K562 (cell line): ENCODE measurements at regions not wholly inside any gene's neighbourhood (a gene's known extent, or its start where the extent isn't known, plus 50 kb on each side); places are given as distances from the start of the nearest gene placed in this dataset.

Source experiments
- ATAC-seq: fragments of 200-7000 bp; cut with Tn5 transposase; 3 replicates; pipeline ENCODE4 v1.9.1; 2020; ENCODE audit warnings: moderate library complexity
- BruUV-seq: library from RNA; stranded (reverse); fragments of 400-500 nt; replicated peaks from 2 replicates; lab custom pipeline; 2021; lab: Mats Ljungman, UMichigan
- CTCF ChIA-PET: fragments of 300-600 bp; formaldehyde crosslinking; extraction: SDS; loops from one replicate; lab custom pipeline; 2021; ENCODE audit warnings: low intra/inter-chr PET ratio; lab: Yijun Ruan, JAX
- POLR2A ChIA-PET: fragments of 300-600, 350-650 bp; sonication (Branson Sonifier 250); formaldehyde crosslinking; extraction: SDS; loops from one replicate; lab custom pipeline; 2021; ENCODE audit warnings: antibody characterized with exemption, inconsistent platforms; lab: Yijun Ruan, JAX
- DNase-seq, 4 experiments: peaks; one replicate each; pipeline versions ENCODE4 v3.0.0 to v3.0.0-alpha.2; 2011 to 2018; ENCODE audit warnings: low spot score in 3 of 4, mixed read lengths in 3 of 4; ENCODE audit errors: extremely low read depth in 1 of 4
- FAIRE-seq: peaks from 2 replicates; lab custom pipeline; 2011; peaks lifted over from hg19 to GRCh38; lab: Jason Lieb, UNC
- H2AFZ ChIP-seq: 2 replicates; pipeline ENCODE4 v1.6.0; 2011; ENCODE audit warnings: low read depth, low read length, control low read depth, inconsistent platforms
- H3K27ac ChIP-seq: fragments of 200-600 bp; 3 replicates; pipeline ENCODE4 v1.8.0; 2011; ENCODE audit warnings: low read depth, mild to moderate bottlenecking, control low read depth, inconsistent platforms, low read length, moderate library complexity, mixed read lengths; ENCODE audit errors: extremely low read depth
- H3K27me3 ChIP-seq, 2 experiments: fragments of 300-600 bp in 1 of 2; 2 replicates in 1 of 2; 3 replicates in 1 of 2; pipeline versions ENCODE4 v1.6.0 to v1.8.0; 2011; ENCODE audit warnings: inconsistent platforms in 2 of 2, low read length in 2 of 2, mild to moderate bottlenecking in 1 of 2, mixed read lengths in 1 of 2, moderate library complexity in 1 of 2; ENCODE audit not compliant: control insufficient read depth in 2 of 2, insufficient read depth in 2 of 2
- H3K36me3 ChIP-seq: fragments of 300-600 bp; 3 replicates; pipeline ENCODE4 v1.8.0; 2011; ENCODE audit warnings: mild to moderate bottlenecking, low read length, inconsistent platforms; ENCODE audit not compliant: control insufficient read depth, insufficient read depth
- H3K4me1 ChIP-seq, 2 experiments: fragments of 200-600 bp in 1 of 2; replicated peaks in 1 of 2; 2 replicates in 1 of 2; 3 replicates in 1 of 2; pipeline versions ENCODE4 v1.5.1 to v1.8.0; 2011; ENCODE audit warnings: inconsistent platforms in 2 of 2, low read length in 2 of 2, mild to moderate bottlenecking in 1 of 2, mixed read lengths in 1 of 2, moderate library complexity in 1 of 2; ENCODE audit not compliant: control insufficient read depth in 2 of 2, insufficient read depth in 2 of 2
- H3K4me2 ChIP-seq: 2 replicates; pipeline ENCODE4 v1.6.1; 2011; ENCODE audit warnings: low read length, control low read depth, inconsistent platforms, mixed read lengths; ENCODE audit not compliant: insufficient read depth
- H3K4me3 ChIP-seq: fragments of 200-600 bp; sonication (generic), shearing (Covaris generic); 2 replicates; pipeline ENCODE4 v1.5.1; 2016; ENCODE audit warnings: control low read depth, inconsistent platforms
- H3K79me2 ChIP-seq: fragments of 200-600 bp; 3 replicates; pipeline ENCODE4 v1.8.0; 2011; ENCODE audit warnings: low read length, inconsistent platforms; ENCODE audit not compliant: control insufficient read depth, insufficient read depth
- H3K9ac ChIP-seq, 2 experiments: 2 replicates each; pipeline versions ENCODE4 v1.6.0 to v1.6.1; 2011; ENCODE audit warnings: low read depth in 2 of 2, low read length in 2 of 2, control low read depth in 1 of 2, inconsistent platforms in 1 of 2, mild to moderate bottlenecking in 1 of 2, mixed read lengths in 1 of 2; ENCODE audit not compliant: insufficient read depth in 1 of 2
- H3K9me1 ChIP-seq: one replicate; pipeline ENCODE4 v1.6.0; 2011; ENCODE audit warnings: inconsistent platforms, mild to moderate bottlenecking, low read length, moderate library complexity; ENCODE audit not compliant: control insufficient read depth, insufficient read depth
- H3K9me3 ChIP-seq: replicated peaks from 2 replicates; pipeline ENCODE4 v1.5.1; 2011; ENCODE audit warnings: low read depth, low read length, inconsistent platforms; ENCODE audit not compliant: control insufficient read depth, insufficient read depth
- H4K20me1 ChIP-seq: replicated peaks from 2 replicates; pipeline ENCODE4 v1.6.1; 2011; ENCODE audit warnings: low read length, inconsistent platforms, mixed read lengths; ENCODE audit not compliant: control insufficient read depth, insufficient read depth
- C11orf30 ChIP-seq: fragments of 450-650 bp; IDR thresholded peaks from 2 replicates; pipeline ENCODE4 v1.6.1; 2016; ENCODE audit warnings: low read depth, mild to moderate bottlenecking
- EP300 ChIP-seq: IDR thresholded peaks from 2 replicates; pipeline ENCODE4 v1.6.1; 2012; ENCODE audit warnings: low read length, improper control_type of control experiment
- GTF2F1 ChIP-seq: IDR thresholded peaks from 2 replicates; pipeline ENCODE4 v1.6.1; 2011; ENCODE audit warnings: low read depth, low read length, improper control_type of control experiment
- MTF1 ChIP-seq: fragments of 250-450 bp; sonication (Bioruptor Pico); IDR thresholded peaks from 2 replicates; pipeline ENCODE4 v1.9.0; 2021; ENCODE audit warnings: moderate library complexity, mild to moderate bottlenecking, inconsistent platforms, borderline replicate concordance
- SIX5 ChIP-seq, 2 experiments: IDR thresholded peaks; 2 replicates each; pipeline ENCODE4 v1.6.1; 2011; ENCODE audit warnings: low read length in 2 of 2, borderline replicate concordance in 1 of 2, low read depth in 1 of 2, mild to moderate bottlenecking in 1 of 2, moderate library complexity in 1 of 2; ENCODE audit not compliant: insufficient read depth in 1 of 2
- ZNF311 ChIP-seq: fragments of 250-450 bp; sonication (Bioruptor Pico); IDR thresholded peaks from 2 replicates; pipeline ENCODE4 v1.4.0; 2020; ENCODE audit warnings: mild to moderate bottlenecking, moderate library complexity
- ZNF644 ChIP-seq: fragments of 200-800 bp; sonication (Bioruptor generic); IDR thresholded peaks from 2 replicates; pipeline ENCODE4 v1.6.1; 2016; ENCODE audit warnings: low read depth, missing genetic modification characterization, missing compliant biosample characterization
- WGBS: fragments of 100-300 bp; shearing (Covaris generic); methylation state at CpG from one replicate; pipeline ENCODE4 v1.1.6; 2016; ENCODE audit warnings: low coverage, mixed read lengths; ENCODE audit not compliant: insufficient coverage; ENCODE audit errors: missing lambda C conversion rate; 5-methylcytosine and 5-hydroxymethylcytosine counted together
- in situ Hi-C: fragments of 300-500 bp; cut with MboI; formaldehyde crosslinking; loops from 4 replicates; pipeline ENCODE4 v1.15.0; 2018; ENCODE audit warnings: inconsistent platforms, mixed read lengths
- intact Hi-C: fragments of 100-400 bp; cut with micrococcal nuclease; formaldehyde crosslinking; loops from 2 replicates; pipeline ENCODE4 v1.14.2; 2022
- TF ChIP-seq, protein P1 (sequence below): sonication (generic); formaldehyde crosslinking; IDR thresholded peaks from 2 replicates; pipeline ENCODE4 v1.8.1; 2023; ENCODE audit warnings: mild to moderate bottlenecking, missing genetic modification reagents, moderate library complexity
- TF ChIP-seq, protein P2 (sequence below): fragments of 450-650 bp; IDR thresholded peaks from 2 replicates; pipeline ENCODE4 v1.6.1; 2016; ENCODE audit warnings: low read depth, mild to moderate bottlenecking, moderate library complexity
- TF ChIP-seq, protein P3 (sequence below): fragments of 250-450 bp; sonication (Bioruptor Pico); IDR thresholded peaks from 2 replicates; pipeline ENCODE4 v1.8.0; 2022; ENCODE audit warnings: moderate library complexity, mild to moderate bottlenecking, inconsistent platforms

DNA sequence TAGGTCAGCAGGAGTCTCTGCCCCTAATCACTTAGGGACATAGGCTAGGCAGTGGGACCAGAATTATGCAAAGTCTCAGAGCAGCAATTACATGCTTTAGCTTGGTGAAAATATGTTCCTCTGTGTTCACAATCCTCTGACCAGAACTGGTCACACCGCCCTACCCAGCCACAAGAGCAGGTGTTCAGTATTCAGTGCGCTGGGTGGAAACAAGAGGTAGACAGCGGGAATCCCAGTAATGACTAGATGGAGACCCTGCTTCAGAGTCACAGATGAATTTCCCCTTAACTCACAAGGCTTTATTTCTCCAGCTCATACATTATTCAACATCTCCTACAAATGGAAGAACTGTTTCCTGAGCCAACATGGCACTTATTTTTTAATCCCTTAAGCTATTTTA is 763.7 kb upstream of the POM121L12 start:
- Histone ChIP-seq H4K20me1 (no peaks in the 10 kb centered on the region), H3K36me3 (no peaks in the 10 kb centered on the region), H3K27me3 (no peaks in the 10 kb centered on the region), H3K27ac (no peak overlapping the region), H3K79me2 (no peaks in the 10 kb centered on the region), H3K4me1 (peaks cover 0 to 5% of the 10 kb centered on the region in 2 experiments; a peak in 1 of 5 replicates), H2AFZ (no peak overlapping the region), H3K9me1 (no peaks in the 10 kb centered on the region), H3K9me3 (no peaks in the 10 kb centered on the region), H3K4me3 (no peak overlapping the region), H3K9ac (no peak overlapping the region), H3K4me2 (no peak overlapping the region)
- DNase-seq (no peak), FAIRE-seq (no peak), ATAC-seq (no peak)
- intact Hi-C loops (no loop called here), in situ Hi-C loops (no loop called here)
- WGBS, result 0% methylated on average over 3 of the region's 3 CpGs
- ChIA-PET CTCF (no interaction called here), POLR2A (interaction anchor here (0.8 kb wide), 1 partner anchor 131 kb away, joined by 3 read pairs; no protein-coding TSS in a partner anchor)
- TF ChIP-seq, protein P1, sequence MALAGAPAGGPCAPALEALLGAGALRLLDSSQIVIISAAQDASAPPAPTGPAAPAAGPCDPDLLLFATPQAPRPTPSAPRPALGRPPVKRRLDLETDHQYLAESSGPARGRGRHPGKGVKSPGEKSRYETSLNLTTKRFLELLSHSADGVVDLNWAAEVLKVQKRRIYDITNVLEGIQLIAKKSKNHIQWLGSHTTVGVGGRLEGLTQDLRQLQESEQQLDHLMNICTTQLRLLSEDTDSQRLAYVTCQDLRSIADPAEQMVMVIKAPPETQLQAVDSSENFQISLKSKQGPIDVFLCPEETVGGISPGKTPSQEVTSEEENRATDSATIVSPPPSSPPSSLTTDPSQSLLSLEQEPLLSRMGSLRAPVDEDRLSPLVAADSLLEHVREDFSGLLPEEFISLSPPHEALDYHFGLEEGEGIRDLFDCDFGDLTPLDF (CRISPR knock-in tag), result no peak
- TF ChIP-seq ZNF311 (no peak), ZNF644 (no peak), C11orf30 (no peak), MTF1 (no peak), EP300 (no peak), GTF2F1 (no peak), SIX5 (IDR thresholded peaks at IDR 0.05; ENCODE audit: borderline replicate concordance in 1 of 2, insufficient read depth in 1 of 2, low read depth in 1 of 2, low read length in 2 of 2) (no peak)
- TF ChIP-seq, protein P2, sequence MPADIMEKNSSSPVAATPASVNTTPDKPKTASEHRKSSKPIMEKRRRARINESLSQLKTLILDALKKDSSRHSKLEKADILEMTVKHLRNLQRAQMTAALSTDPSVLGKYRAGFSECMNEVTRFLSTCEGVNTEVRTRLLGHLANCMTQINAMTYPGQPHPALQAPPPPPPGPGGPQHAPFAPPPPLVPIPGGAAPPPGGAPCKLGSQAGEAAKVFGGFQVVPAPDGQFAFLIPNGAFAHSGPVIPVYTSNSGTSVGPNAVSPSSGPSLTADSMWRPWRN, result no peak
- TF ChIP-seq, protein P3, sequence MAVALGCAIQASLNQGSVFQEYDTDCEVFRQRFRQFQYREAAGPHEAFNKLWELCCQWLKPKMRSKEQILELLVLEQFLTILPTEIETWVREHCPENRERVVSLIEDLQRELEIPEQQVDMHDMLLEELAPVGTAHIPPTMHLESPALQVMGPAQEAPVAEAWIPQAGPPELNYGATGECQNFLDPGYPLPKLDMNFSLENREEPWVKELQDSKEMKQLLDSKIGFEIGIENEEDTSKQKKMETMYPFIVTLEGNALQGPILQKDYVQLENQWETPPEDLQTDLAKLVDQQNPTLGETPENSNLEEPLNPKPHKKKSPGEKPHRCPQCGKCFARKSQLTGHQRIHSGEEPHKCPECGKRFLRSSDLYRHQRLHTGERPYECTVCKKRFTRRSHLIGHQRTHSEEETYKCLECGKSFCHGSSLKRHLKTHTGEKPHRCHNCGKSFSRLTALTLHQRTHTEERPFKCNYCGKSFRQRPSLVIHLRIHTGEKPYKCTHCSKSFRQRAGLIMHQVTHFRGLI (CRISPR knock-in tag), result no peak
- BruUV-seq, result no TSS peak
